HG02884 (cell line): ENCODE measurements at regions not wholly inside any gene's neighbourhood (a gene's known extent, or its start where the extent isn't known, plus 50 kb on each side); places are given as distances from the start of the nearest gene placed in this dataset.
"Not testable (repeated sequence)": the region's sequence is repeated elsewhere in the genome, so short reads cannot be mapped to it uniquely, and the experiment has no call there.

Experiments used
- ATAC-seq: cut with Tn5 transposase; IDR thresholded peaks from one replicate; pipeline ENCODE4 v1.9.1; 2021; ENCODE audit warnings: mild to moderate bottlenecking, moderate library complexity; ENCODE audit not compliant: unreplicated experiment

GRCh38 chr12:92406404-92407070, 260.9 kb upstream of the BTG1 start:
- ATAC-seq: not testable (repeated sequence)

- not testable (repeated sequence) for ATAC-seq
Measured at GRCh38 chr12:92405801-92406251, 260.2 kb upstream of the BTG1 start.

- ATAC-seq: no peak
Measured at GRCh38 chr12:92404921-92405320, 259.3 kb upstream of the BTG1 start.

- no peak for ATAC-seq
Measured at GRCh38 chr12:92404259-92404894, 258.7 kb upstream of the BTG1 start.

- peak; percentile 84 for ATAC-seq
Measured at GRCh38 chr12:92403210-92404175, 257.8 kb upstream of the BTG1 start.

- no peak for ATAC-seq
Measured at GRCh38 chr12:92402415-92402814, 256.8 kb upstream of the BTG1 start.

GRCh38 chr12:92400006-92400405, 254.4 kb upstream of the BTG1 start:
- peak; percentile 32 for ATAC-seq

- no peak for ATAC-seq
Measured at GRCh38 chr12:92398565-92399309, 253.1 kb upstream of the BTG1 start.

GRCh38 chr12:92396647-92397252, 251.1 kb upstream of the BTG1 start:
- ATAC-seq: no peak

- no peak for ATAC-seq
Measured at GRCh38 chr12:92395322-92395721, 249.7 kb upstream of the BTG1 start.

GRCh38 chr12:92394895-92395294, 249.2 kb upstream of the BTG1 start:
- no peak for ATAC-seq

GRCh38 chr12:92393504-92393903, 247.9 kb upstream of the BTG1 start:
- no peak for ATAC-seq

- ATAC-seq: not testable (repeated sequence)
Measured at GRCh38 chr12:92391726-92392125, 246.1 kb upstream of the BTG1 start.

- no peak for ATAC-seq
Measured at GRCh38 chr12:92389466-92389865, 243.8 kb upstream of the BTG1 start.

GRCh38 chr12:92385296-92385695, 239.7 kb upstream of the BTG1 start:
- no peak for ATAC-seq

GRCh38 chr12:92384571-92384970, 238.9 kb upstream of the BTG1 start:
- ATAC-seq: no peak

- no peak for ATAC-seq
Measured at GRCh38 chr12:92382383-92382878, 236.8 kb upstream of the BTG1 start.

- ATAC-seq: no peak
Measured at GRCh38 chr12:92381856-92382255, 236.2 kb upstream of the BTG1 start.

- ATAC-seq: no peak
Measured at GRCh38 chr12:92378682-92379479, 233.2 kb upstream of the BTG1 start.
